Colonic mucosa (tissue), 4 donors: ENCODE measurements at regions not wholly inside any gene's neighbourhood (a gene's known extent, or its start where the extent isn't known, plus 50 kb on each side); places are given as distances from the start of the nearest gene placed in this dataset.

Source experiments
- DNase-seq: peaks from one replicate; pipeline ENCODE4 v3.0.0-alpha.2; 2020
- H3K27ac ChIP-seq: fragments of 200-600 bp; one replicate; pipeline ENCODE4 v1.8.0; 2021
- H3K27me3 ChIP-seq: fragments of 200-600 bp; one replicate; pipeline ENCODE4 v1.8.0; 2021
- H3K36me3 ChIP-seq: fragments of 200-600 bp; one replicate; pipeline ENCODE4 v1.8.0; 2021
- H3K4me1 ChIP-seq: fragments of 200-600 bp; one replicate; pipeline ENCODE4 v1.8.0; 2021; ENCODE audit warnings: mild to moderate bottlenecking
- H3K4me3 ChIP-seq: fragments of 200-600 bp; one replicate; pipeline ENCODE4 v1.8.0; 2021
- H3K9ac ChIP-seq, 2 donors: one replicate each; pipeline ENCODE4 v1.7.0; 2013; ENCODE audit warnings: control low read depth in 2 of 2, low read depth in 2 of 2, low read length in 2 of 2
- H3K9me3 ChIP-seq: fragments of 200-600 bp; one replicate; pipeline ENCODE4 v1.8.0; 2021
- CTCF ChIP-seq: fragments of 200-600 bp; IDR thresholded peaks from one replicate; pipeline ENCODE4 v1.8.0; 2022; ENCODE audit warnings: antibody characterized with exemption, mild to moderate bottlenecking
- intact Hi-C: fragments of 100-400 bp; cut with DNase I; formaldehyde crosslinking; loops from one replicate; pipeline ENCODE4 v1.14.1; 2022
- donor health status: healthy.
- donor health status: DM: no; HTN: no; CAD: no.
- donor health status: DM: no; HTN: no; CAD: no.

- Histone ChIP-seq H3K9ac (no peak overlapping the region), H3K4me1 (no peaks in the 10 kb centered on the region), H3K36me3 (no peaks in the 10 kb centered on the region), H3K9me3 (no peaks in the 10 kb centered on the region), H3K4me3 (no peak overlapping the region), H3K27ac (no peak overlapping the region), H3K27me3 (no peaks in the 10 kb centered on the region)
- no peak for TF ChIP-seq CTCF
- DNase-seq: no peak
- intact Hi-C loops: no loop called here
Observed at GRCh38 chr2:562391-563364, 114.5 kb downstream of the TMEM18 start.

- Histone ChIP-seq H3K9ac (no peak overlapping the region), H3K4me1 (no peaks in the 10 kb centered on the region), H3K36me3 (no peaks in the 10 kb centered on the region), H3K9me3 (no peaks in the 10 kb centered on the region), H3K27ac (no peak overlapping the region), H3K4me3 (no peak overlapping the region), H3K27me3 (no peaks in the 10 kb centered on the region)
- no peak for DNase-seq
- no peak for TF ChIP-seq CTCF
- intact Hi-C loops: no loop called here
Observed at GRCh38 chr2:558879-559278, 118.3 kb downstream of the TMEM18 start.

- Histone ChIP-seq H3K27ac (no peak overlapping the region), H3K9me3 (no peaks in the 10 kb centered on the region), H3K27me3 (no peaks in the 10 kb centered on the region), H3K4me1 (no peaks in the 10 kb centered on the region), H3K36me3 (no peaks in the 10 kb centered on the region), H3K9ac (no peak overlapping the region), H3K4me3 (no peak overlapping the region)
- intact Hi-C loops: no loop called here
- no peak for TF ChIP-seq CTCF
- DNase-seq: no peak
Observed at GRCh38 chr2:558302-558642, 118.9 kb downstream of the TMEM18 start.

GRCh38 chr2:557635-558301 lies 119.4 kb downstream of the TMEM18 start:
- no peak for DNase-seq
- no peak overlapping the region for H3K4me3 ChIP-seq
- H3K4me1 ChIP-seq: no peaks in the 10 kb centered on the region
- intact Hi-C loops: no loop called here
- no peaks in the 10 kb centered on the region for H3K9me3 ChIP-seq
- H3K9ac ChIP-seq: no peak overlapping the region
- TF ChIP-seq CTCF: no peak
- no peak overlapping the region for H3K27ac ChIP-seq
- H3K27me3 ChIP-seq: no peaks in the 10 kb centered on the region
- H3K36me3 ChIP-seq: no peaks in the 10 kb centered on the region

GRCh38 chr2:556485-556884 lies 120.7 kb downstream of the TMEM18 start:
- no peak overlapping the region for H3K4me3 ChIP-seq
- no peaks in the 10 kb centered on the region for H3K4me1 ChIP-seq
- no peak for TF ChIP-seq CTCF
- H3K27ac ChIP-seq: no peak overlapping the region
- no peak for DNase-seq
- no peaks in the 10 kb centered on the region for H3K27me3 ChIP-seq
- intact Hi-C loops: no loop called here
- no peak overlapping the region for H3K9ac ChIP-seq
- H3K36me3 ChIP-seq: no peaks in the 10 kb centered on the region
- H3K9me3 ChIP-seq: no peaks in the 10 kb centered on the region
